HG02884 (cell line): ENCODE measurements at regions not wholly inside any gene's neighbourhood (a gene's known extent, or its start where the extent isn't known, plus 50 kb on each side); places are given as distances from the start of the nearest gene placed in this dataset.

Source experiments
- ATAC-seq: cut with Tn5 transposase; IDR thresholded peaks from one replicate; pipeline ENCODE4 v1.9.1; 2021; ENCODE audit warnings: mild to moderate bottlenecking, moderate library complexity; ENCODE audit not compliant: unreplicated experiment

- no peak for ATAC-seq
Measured at GRCh38 chr18:55064073-55064472, 104.8 kb upstream of the CCDC68 start.

- no peak for ATAC-seq
Measured at GRCh38 chr18:55054021-55054990, 95.0 kb upstream of the CCDC68 start.

DNA sequence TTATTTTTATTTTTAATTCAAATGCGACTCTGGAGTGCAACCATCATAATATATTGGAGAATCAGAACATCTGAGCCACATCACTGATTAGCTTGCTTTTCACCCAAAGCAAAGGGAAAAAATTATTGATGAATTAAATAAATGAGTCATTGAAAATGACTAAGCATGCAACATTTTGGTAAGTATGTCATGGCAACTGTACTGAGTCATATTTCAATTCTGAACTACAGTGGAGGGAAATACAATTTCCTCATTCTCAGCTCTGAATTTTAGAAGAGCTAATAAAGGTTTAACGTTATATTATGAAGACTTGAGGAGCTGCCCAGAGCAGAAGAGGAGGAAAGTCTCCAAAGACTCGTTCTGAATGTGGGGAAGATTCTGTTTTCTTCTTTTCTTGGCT, 89.6 kb upstream of the CCDC68 start:
- no peak for ATAC-seq

DNA sequence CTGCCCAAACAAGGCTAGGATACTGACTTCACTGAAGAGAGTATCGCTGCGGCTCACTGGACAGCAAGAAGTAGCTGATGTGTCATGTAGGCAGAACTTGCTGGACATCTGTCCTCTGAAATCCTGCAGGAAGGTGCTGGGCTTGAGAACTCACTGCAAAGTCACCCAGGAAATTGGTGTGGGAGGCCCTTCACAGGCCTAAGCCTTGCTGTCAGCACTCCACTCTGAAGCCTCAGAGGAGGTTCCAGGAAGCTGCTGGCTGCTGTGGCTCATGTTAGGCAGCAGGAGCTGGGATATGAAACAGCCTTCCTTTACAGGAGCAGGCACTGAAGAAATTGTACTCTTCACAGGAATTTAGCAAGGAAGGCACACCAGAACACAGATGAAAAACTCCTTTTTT, 88.3 kb upstream of the CCDC68 start:
- ATAC-seq = no peak

DNA sequence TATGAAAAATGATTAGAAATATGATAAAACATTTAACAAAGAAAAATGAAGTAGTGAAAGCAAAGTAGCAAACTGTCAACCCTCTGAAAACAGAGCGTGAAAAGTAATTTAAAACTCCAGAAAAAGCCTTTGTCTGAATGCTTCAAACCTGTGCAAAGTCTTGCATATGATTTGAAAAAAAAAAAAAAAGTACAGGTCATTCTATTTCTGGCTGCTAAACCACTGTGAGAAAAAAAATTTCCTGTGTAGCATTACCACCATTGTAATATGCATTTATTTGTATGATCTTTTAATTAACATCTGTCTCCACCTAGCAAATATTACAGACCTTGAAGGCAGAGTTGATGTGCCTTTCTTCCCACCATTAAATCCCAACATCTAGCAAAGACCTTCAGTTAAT, 82.1 kb upstream of the CCDC68 start:
- ATAC-seq = no peak

- ATAC-seq = no peak
Measured at GRCh38 chr18:55038162-55038561, 78.9 kb upstream of the CCDC68 start.

GRCh38 chr18:55034742-55035141, 75.5 kb upstream of the CCDC68 start:
- ATAC-seq = no peak

GRCh38 chr18:55031979-55032378, 72.7 kb upstream of the CCDC68 start:
- no peak for ATAC-seq

- no peak for ATAC-seq
Measured at GRCh38 chr18:55031576-55031975, 72.3 kb upstream of the CCDC68 start.

DNA sequence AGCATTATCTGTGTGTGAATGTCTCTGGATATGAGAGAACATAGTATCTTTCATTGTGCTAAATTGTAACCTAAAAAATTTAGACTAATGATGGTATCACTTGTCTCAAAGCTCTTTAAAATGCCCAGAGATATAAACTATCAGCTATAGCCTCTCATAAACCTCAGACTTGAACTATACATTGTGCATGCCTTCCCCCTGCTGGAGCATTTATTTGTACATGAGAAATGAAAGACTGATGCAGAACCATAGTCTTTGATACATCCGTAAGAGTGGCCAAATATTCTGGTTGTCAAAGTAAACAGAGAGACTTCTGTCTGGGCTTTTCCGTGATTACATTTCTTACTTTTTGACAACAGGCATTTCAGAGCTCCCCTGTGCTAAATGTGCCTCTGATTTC, 71.9 kb upstream of the CCDC68 start:
- no peak for ATAC-seq

DNA sequence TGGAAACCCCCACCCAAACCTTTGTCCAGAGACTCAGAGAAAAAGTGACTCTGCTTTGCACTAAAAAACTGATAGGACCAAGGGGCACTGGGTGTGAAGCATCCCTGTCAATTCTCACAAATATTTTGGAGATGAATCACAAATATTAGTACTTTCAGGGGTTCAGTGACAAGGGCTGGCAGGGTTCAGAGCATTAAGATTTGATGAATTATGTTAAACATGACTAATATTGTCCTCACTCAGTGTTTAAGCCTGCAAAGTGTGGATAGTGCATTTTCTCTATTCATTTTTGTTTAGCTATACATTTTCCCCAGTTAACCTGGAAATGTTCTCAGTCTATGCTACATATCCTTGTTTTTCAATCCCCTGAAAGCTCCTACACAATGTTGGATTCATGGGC, 65.3 kb upstream of the CCDC68 start:
- ATAC-seq = no peak

GRCh38 chr18:55018602-55019001, 59.3 kb upstream of the CCDC68 start:
- ATAC-seq = no peak

GRCh38 chr18:55014095-55014494, 54.8 kb upstream of the CCDC68 start:
- ATAC-seq = no peak

DNA sequence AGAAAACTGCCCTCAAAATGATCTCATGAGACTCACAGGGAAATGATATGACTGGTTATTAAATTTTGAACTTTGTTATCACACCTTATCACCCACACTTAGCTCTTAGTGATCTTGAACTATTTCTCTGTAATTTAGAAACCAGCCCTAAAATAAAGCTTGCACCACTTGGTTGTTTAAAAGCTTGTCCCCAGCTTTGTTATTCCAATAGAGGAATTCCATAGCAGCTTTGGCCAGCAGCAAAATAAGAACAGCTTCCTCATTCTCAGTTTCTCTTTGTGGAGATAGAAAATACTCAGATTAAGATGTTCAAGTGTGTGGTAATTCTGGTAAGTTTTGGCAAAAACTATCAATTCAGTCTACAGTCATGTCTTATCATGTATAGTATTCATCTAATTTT, 54.4 kb upstream of the CCDC68 start:
- ATAC-seq = no peak

DNA sequence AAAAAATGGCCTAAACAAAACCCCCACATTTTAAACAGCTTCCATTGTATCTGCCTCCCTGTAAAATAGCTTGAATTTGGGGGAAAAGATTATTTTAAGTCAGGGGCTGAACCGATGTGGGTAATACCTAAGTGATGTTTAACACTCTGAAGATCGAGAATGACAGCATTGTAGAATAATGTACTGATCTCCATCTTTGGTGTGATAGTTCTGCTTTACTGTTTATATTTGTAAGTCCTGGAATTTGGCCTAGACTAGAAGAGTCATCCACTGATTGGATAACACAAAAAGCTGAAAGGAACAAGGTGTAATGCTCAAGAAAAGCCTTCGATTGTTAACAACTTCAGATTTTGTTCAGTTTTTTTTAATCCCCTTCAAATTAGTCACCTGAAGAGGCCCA, 53.8 kb upstream of the CCDC68 start:
- ATAC-seq = no peak

GRCh38 chr18:55012008-55012407, 52.7 kb upstream of the CCDC68 start:
- ATAC-seq = no peak
